H7 (cell line): ENCODE measurements at regions not wholly inside any gene's neighbourhood (a gene's known extent, or its start where the extent isn't known, plus 50 kb on each side); places are given as distances from the start of the nearest gene placed in this dataset.
"Not testable (repeated sequence)": the region's sequence is repeated elsewhere in the genome, so short reads cannot be mapped to it uniquely, and the experiment has no call there.

ENCODE experiments used
- DNase-seq: peaks from one replicate; pipeline ENCODE4 v3.0.0; 2012
- H3K27me3 ChIP-seq: 2 replicates; pipeline ENCODE4 v1.6.0; 2011; ENCODE audit warnings: mild to moderate bottlenecking, low read length; ENCODE audit not compliant: control insufficient read depth, insufficient read depth
- H3K36me3 ChIP-seq: replicated peaks from 2 replicates; pipeline ENCODE4 v1.5.1; 2011; ENCODE audit warnings: low read length; ENCODE audit not compliant: control insufficient read depth, insufficient read depth
- H3K4me3 ChIP-seq: 2 replicates; pipeline ENCODE4 v1.5.1; 2011; ENCODE audit warnings: low read depth, mild to moderate bottlenecking, control low read depth, low read length, moderate library complexity; ENCODE audit not compliant: insufficient read depth

GRCh38 chrX:139475432-139475831 is 55.1 kb upstream of the F9 start:
- Histone ChIP-seq H3K27me3 (no peaks in the 10 kb centered on the region), H3K4me3 (no peak overlapping the region), H3K36me3 (no peaks in the 10 kb centered on the region)
- no peak for DNase-seq

GRCh38 chrX:139461945-139462344 is 68.6 kb upstream of the F9 start:
- not testable (repeated sequence) for DNase-seq, H3K27me3 ChIP-seq, H3K36me3 ChIP-seq, H3K4me3 ChIP-seq

- Histone ChIP-seq H3K4me3 (no peak overlapping the region), H3K27me3 (no peaks in the 10 kb centered on the region), H3K36me3 (no peaks in the 10 kb centered on the region)
- no peak for DNase-seq
These were observed 75.8 kb upstream of the F9 start for GRCh38 chrX:139454743-139455142.

GRCh38 chrX:139448996-139449395 is 81.5 kb upstream of the F9 start:
- DNase-seq = no peak
- Histone ChIP-seq H3K4me3 (no peak overlapping the region), H3K27me3 (no peaks in the 10 kb centered on the region), H3K36me3 (no peaks in the 10 kb centered on the region)

- H3K36me3 ChIP-seq = no peaks in the 10 kb centered on the region
- DNase-seq = peak; percentile 7
- no peak overlapping the region for H3K4me3 ChIP-seq
- H3K27me3 ChIP-seq = no peaks in the 10 kb centered on the region
These were observed 83.7 kb upstream of the F9 start for GRCh38 chrX:139446832-139447231.

GRCh38 chrX:139429913-139430312 is 100.6 kb upstream of the F9 start:
- peak; percentile 26 for DNase-seq

DNA sequence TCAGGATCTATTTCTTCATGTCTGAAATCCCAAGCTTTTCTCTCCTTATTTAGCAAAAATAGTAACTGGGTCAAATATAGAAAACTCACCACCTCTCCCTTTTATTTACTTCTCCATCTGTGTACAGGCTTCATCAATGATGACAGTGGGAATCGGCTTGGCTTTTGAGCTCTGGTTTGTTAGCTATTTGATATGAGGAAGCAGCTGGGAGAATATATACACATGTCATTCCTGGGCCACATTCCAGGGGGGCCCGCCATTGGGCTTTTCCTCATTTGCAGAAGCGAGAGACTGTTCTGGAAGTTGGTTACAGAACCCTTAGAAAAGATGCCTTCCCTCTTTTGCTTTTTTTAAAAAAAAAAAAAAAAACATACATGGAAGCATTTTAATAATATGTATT is 107.4 kb upstream of the F9 start:
- H3K27me3 ChIP-seq = no peaks in the 10 kb centered on the region
- H3K36me3 ChIP-seq = no peaks in the 10 kb centered on the region
- no peak for DNase-seq
- H3K4me3 ChIP-seq = no peak overlapping the region

More at GRCh38 chrX:139429913-139430312, 100.6 kb upstream of the F9 start:
- no peak overlapping the region for H3K4me3 ChIP-seq
- no peaks in the 10 kb centered on the region for H3K27me3 ChIP-seq
- H3K36me3 ChIP-seq = no peaks in the 10 kb centered on the region

DNA sequence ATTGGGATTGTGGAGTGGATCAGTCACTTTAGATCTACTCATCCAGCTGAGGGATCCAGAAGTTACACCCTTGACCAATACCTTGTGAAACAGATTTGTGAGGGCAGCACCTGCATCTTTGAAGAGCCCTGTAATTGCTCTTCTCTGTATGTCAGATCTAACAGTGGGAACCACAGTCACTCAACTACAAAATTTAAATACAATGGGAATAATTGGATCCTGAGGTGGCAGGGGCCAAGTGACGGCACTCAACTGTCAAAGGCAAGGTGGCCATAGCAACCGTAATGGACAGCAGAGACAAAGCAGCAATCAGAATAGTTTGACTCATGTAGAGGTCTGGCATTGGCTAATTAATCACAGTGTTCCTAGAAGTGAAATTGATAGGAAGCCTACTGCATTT is 132.3 kb upstream of the F9 start:
- H3K36me3 ChIP-seq, H3K4me3 ChIP-seq, DNase-seq, H3K27me3 ChIP-seq: not testable (repeated sequence)

- Histone ChIP-seq H3K36me3 (no peaks in the 10 kb centered on the region), H3K27me3 (no peaks in the 10 kb centered on the region), H3K4me3 (no peak overlapping the region)
- DNase-seq = no peak
These were observed 142.3 kb upstream of the F9 start for GRCh38 chrX:139388254-139388653.

DNA sequence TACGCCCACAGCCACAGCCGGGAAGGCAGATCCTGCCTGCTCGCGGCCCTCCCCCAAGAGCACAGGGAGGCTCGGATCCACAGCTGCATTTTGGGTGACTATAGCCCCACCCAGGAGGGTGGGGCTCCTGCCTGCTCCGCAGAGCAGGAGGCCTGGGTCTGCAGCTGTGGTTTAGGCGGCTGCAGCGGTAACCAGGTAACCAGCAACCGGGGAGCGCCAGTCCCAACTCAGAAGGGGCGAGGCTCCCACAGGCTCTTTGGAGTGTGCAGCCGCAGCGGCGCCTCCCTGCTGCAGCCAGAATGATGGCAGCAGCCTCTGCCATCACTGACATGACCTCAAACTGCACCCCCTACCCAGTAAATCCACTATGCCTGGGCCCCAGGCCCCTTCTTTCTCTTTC is 148.0 kb upstream of the F9 start:
- DNase-seq = peak; percentile 15
- H3K27me3 ChIP-seq = no peaks in the 10 kb centered on the region
- H3K4me3 ChIP-seq = no peak overlapping the region
- H3K36me3 ChIP-seq = no peaks in the 10 kb centered on the region

DNA sequence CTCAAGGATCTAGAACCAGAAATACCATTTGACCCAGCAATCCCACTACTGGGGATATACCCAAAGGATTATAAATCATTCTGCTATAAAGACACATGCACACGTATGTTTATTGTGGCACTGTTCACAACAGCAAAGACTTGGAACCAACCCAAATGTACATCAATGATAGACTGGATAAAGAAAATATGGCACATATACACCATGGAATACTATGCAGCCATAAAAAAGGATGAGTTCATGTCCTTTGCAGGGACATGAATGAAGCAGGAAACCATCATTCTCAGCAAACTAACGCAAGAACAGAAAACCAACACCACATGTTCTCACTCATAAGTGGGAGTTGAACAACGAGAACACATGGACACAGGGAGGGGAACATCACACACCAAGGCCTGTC is 154.0 kb upstream of the F9 start:
- H3K36me3 ChIP-seq, DNase-seq, H3K4me3 ChIP-seq, H3K27me3 ChIP-seq: not testable (repeated sequence)

DNA sequence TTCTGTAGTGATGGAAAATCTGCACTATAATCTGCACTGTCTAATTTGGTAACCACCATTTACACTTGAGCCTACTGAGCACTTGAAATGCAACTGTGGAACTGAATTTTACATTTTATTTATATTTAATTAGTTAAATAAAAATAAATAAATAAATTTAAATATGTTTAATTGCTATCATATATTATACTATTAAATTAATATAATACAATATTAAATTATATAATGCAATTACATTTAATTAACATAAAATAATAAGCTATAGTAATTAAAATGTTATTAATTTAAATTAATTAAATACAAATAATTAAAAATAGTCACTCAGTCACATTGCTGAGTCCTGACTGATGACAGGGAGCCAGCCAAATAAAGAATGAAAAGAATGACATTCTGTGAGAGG is 170.2 kb upstream of the F9 start:
- H3K27me3 ChIP-seq = no peaks in the 10 kb centered on the region
- no peak for DNase-seq
- H3K4me3 ChIP-seq = no peak overlapping the region
- no peaks in the 10 kb centered on the region for H3K36me3 ChIP-seq

GRCh38 chrX:139342594-139342991 is 187.9 kb upstream of the F9 start:
- not testable (repeated sequence) for DNase-seq, H3K36me3 ChIP-seq, H3K4me3 ChIP-seq, H3K27me3 ChIP-seq

DNA sequence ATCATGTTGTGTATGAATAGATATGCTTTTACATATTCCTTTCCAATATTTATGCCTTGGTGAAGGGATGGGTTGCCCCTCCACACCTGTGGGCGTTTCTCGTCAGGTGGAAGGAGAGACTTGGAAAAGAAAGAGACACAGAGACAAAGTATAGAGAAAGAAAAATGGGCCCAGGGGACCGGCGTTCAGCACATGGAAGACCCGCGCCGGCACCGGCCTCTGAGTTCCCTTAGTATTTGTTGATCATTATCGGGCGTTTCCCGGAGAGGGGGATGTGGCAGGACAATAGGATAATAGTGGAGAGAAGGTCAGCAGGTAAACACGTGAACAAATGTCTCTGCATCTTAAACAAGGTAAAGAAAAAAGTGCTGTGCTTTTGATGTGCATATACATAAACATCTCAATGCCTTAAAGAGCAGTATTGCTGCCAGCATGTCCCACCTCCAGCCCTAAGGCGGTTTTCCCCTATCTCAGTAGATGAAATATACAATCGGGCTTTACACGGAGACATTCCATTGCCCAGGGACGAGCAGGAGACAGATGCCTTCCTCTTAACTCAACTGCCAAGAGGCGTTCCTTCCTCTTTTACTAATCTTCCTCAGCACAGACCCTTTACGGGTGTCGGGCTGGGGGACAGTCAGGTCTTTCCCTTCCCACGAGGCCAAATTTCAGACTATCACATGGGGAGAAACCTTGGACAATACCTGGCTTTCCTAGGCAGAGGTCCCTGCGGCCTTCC is 188.5 kb upstream of the F9 start:
- not testable (repeated sequence) for H3K4me3 ChIP-seq, H3K27me3 ChIP-seq, DNase-seq, H3K36me3 ChIP-seq

DNA sequence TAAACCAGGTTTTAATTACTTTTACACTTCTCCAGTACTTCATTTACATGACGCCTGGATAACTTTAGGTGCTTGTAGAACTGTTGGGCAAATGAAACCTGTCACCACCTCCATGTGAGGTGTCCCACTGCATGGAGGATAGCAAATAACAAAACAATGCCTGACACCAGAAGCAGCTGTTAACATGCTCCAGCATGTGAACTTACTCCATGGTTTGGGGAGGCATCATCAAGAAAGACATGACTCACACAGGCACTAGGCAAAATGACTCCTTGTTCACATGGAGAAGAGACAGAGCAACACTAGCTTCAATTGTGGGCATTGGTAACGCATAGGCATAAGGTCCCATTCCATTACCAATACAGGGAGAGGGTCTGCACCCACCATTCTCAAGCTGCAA is 198.1 kb upstream of the F9 start:
- Histone ChIP-seq H3K27me3 (no peaks in the 10 kb centered on the region), H3K4me3 (no peak overlapping the region), H3K36me3 (no peaks in the 10 kb centered on the region)
- DNase-seq = no peak

DNA sequence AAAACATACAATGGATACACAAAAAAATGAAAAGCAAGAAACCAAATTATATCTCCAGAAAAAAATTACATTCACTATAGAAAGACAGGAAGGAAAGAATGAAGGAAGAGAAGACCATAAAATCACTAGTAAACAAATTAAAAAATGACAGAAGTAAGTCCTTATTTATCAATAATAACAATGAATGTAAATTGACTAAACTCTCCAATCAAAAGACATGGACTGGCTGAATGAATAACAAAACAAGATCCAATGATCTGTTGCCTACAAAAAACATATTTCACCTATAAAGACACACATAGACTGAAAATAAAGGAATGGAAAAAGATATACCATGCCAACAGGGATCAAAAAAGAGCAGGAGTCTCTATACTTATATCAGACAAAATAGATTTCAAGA is 203.2 kb upstream of the F9 start:
- DNase-seq = no peak
- H3K36me3 ChIP-seq = no peaks in the 10 kb centered on the region
- H3K27me3 ChIP-seq = no peaks in the 10 kb centered on the region
- no peak overlapping the region for H3K4me3 ChIP-seq
